Suprapubic skin (tissue), 3 donors: ENCODE measurements at regions not wholly inside any gene's neighbourhood (a gene's known extent, or its start where the extent isn't known, plus 50 kb on each side); places are given as distances from the start of the nearest gene placed in this dataset.

ENCODE experiments used
- CTCF ChIP-seq, 2 donors: fragments of 200-600 bp in 1 of 2; fragments of 450-650 bp in 1 of 2; sonication (generic) in 1 of 2; IDR thresholded peaks; one replicate each; pipeline ENCODE4 v1.5.1; 2016 to 2019; ENCODE audit warnings: antibody characterized with exemption in 2 of 2, mild to moderate bottlenecking in 1 of 2, moderate library complexity in 1 of 2
- POLR2A ChIP-seq, 2 donors: fragments of 450-650 bp; IDR thresholded peaks; one replicate each; pipeline ENCODE4 v1.6.1; 2017; ENCODE audit warnings: antibody characterized with exemption in 2 of 2, mild to moderate bottlenecking in 2 of 2, moderate library complexity in 2 of 2

- no peak for TF ChIP-seq POLR2A (IDR thresholded peaks at IDR 0.05)
- TF ChIP-seq CTCF (IDR thresholded peaks at IDR 0.05) = no peak
Measured at GRCh38 chr11:81030186-81030585, 1589.4 kb upstream of the TENM4 start.
